Sigmoid colon (tissue), 6 donors: ENCODE measurements at regions not wholly inside any gene's neighbourhood (a gene's known extent, or its start where the extent isn't known, plus 50 kb on each side); places are given as distances from the start of the nearest gene placed in this dataset.

Experiments
- DNase-seq: peaks from one replicate; pipeline ENCODE4 v3.0.0-alpha.2; 2019
- H3K27ac ChIP-seq, 4 donors: fragments of 200-600 bp; sonication (generic); one replicate each; pipeline ENCODE4 v1.5.1; 2016 to 2019; ENCODE audit warnings: mild to moderate bottlenecking in 1 of 4
- H3K27me3 ChIP-seq, 3 donors: fragments of 200-600 bp; sonication (generic); one replicate each; pipeline ENCODE4 v1.5.1; 2019; ENCODE audit warnings: mild to moderate bottlenecking in 1 of 3
- H3K36me3 ChIP-seq, 4 donors: fragments of 200-600 bp; sonication (generic); one replicate each; pipeline ENCODE4 v1.5.1; 2016 to 2019
- H3K4me1 ChIP-seq, 4 donors: fragments of 200-600 bp; sonication (generic); one replicate each; pipeline ENCODE4 v1.5.1; 2017 to 2019
- H3K4me3 ChIP-seq, 4 donors: fragments of 200-600 bp; sonication (generic); one replicate each; pipeline ENCODE4 v1.5.1; 2017 to 2019; ENCODE audit warnings: mild to moderate bottlenecking in 2 of 4, moderate library complexity in 1 of 4
- H3K9me3 ChIP-seq, 4 donors: fragments of 200-600 bp in 3 of 4; sonication (generic) in 3 of 4; one replicate each; pipeline versions ENCODE4 v1.5.1 to v1.6.1; 2013 to 2019
- EP300 ChIP-seq, 4 donors: sonication (generic); formaldehyde crosslinking; IDR thresholded peaks; one replicate each; pipeline ENCODE4 v1.6.1; 2017; ENCODE audit warnings: antibody characterized with exemption in 4 of 4
- POLR2A ChIP-seq, 2 donors: fragments of 450-650 bp; IDR thresholded peaks; one replicate each; pipeline ENCODE4 v1.6.1; 2016; ENCODE audit warnings: antibody characterized with exemption in 2 of 2, mild to moderate bottlenecking in 2 of 2, moderate library complexity in 2 of 2
- POLR2AphosphoS5 ChIP-seq, 4 donors: sonication (generic); formaldehyde crosslinking; IDR thresholded peaks; one replicate each; pipeline ENCODE4 v1.6.1; 2017; ENCODE audit warnings: antibody characterized with exemption in 4 of 4
- WGBS, 2 donors: extraction: QIAGEN DNeasy Blood & Tissue Kit; methylation state at CpG; one replicate each; pipeline ENCODE4 v1.1.7; 2013; 5-methylcytosine and 5-hydroxymethylcytosine counted together
- intact Hi-C: fragments of 100-400 bp; cut with DNase I; formaldehyde crosslinking; loops from one replicate; pipeline ENCODE4 v1.15.1; 2023
- TF ChIP-seq, protein P1 (sequence below), 4 experiments: fragments of 450-650 bp in 3 of 4; fragments of 200-600 bp in 1 of 4; IDR thresholded peaks; one replicate each; pipeline ENCODE4 v1.5.1; 2016 to 2019; ENCODE audit warnings: antibody characterized with exemption in 4 of 4, mild to moderate bottlenecking in 3 of 4, moderate library complexity in 2 of 4
- donor health status: healthy with polysubstance abuse.
- donor health status: healthy.

DNA sequence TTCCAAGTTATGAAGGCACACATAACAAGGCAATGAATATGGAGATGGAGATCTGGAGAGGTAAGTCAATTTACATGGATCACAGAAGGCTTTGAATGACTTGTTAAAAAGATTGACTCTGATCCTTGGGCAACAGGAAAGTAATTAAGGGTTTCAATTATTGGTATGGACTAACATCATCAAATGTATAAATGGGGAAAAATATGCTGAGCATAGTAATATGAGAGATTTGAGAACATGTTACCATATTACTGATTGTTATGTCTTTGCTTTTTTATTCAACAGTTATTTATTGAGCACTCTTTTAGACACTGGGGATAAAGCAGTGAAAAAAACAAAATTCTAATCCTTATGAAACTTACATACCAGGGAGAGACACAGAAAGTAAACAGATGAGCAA, 238.5 kb upstream of the ROBO1 start:
- intact Hi-C loops: no loop called here
- peaks cover 0 to 2% (median 0%) of the 10 kb centered on the region in 4 donors for H3K4me1 ChIP-seq
- no peak overlapping the region for H3K27ac ChIP-seq

DNA sequence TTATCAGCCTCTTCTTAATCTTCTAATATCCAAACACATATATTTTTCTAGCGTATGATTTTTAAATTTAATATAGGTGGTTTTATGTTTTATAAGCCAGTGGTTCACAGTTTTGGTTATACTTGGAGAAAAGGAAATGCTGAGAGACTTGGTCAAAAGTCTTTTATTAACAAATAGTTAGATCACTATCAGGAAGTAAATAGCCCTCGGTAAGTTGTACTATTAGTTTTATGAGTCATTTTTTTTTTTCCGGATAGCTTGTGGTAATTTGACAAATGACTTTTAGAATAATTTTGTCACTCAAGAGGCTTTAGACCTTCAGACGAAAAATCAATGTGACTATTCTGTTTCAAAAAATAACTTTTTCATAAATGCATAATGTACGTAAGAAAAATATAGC, 232.2 kb upstream of the ROBO1 start:
- no peak for DNase-seq
- Histone ChIP-seq H3K27ac (no peak overlapping the region), H3K27me3 (no peaks in the 10 kb centered on the region), H3K9me3 (no peaks in the 10 kb centered on the region), H3K36me3 (no peaks in the 10 kb centered on the region), H3K4me3 (no peak overlapping the region), H3K4me1 (peaks cover 0 to 2% (median 0%) of the 10 kb centered on the region in 4 donors)
- intact Hi-C loops: no loop called here
- 81 to 86% methylated on average over 5 of the region's 5 CpGs for WGBS, 2 donors
- TF ChIP-seq EP300 (IDR thresholded peaks at IDR 0.05): no peak
- TF ChIP-seq POLR2A (IDR thresholded peaks at IDR 0.05): no peak

More for the DNA sequence above, 238.5 kb upstream of the ROBO1 start:
- H3K4me3 ChIP-seq: no peak overlapping the region
- no peak for TF ChIP-seq EP300 (IDR thresholded peaks at IDR 0.05)
- TF ChIP-seq POLR2AphosphoS5 (IDR thresholded peaks at IDR 0.05): no peak
- TF ChIP-seq, protein P1, sequence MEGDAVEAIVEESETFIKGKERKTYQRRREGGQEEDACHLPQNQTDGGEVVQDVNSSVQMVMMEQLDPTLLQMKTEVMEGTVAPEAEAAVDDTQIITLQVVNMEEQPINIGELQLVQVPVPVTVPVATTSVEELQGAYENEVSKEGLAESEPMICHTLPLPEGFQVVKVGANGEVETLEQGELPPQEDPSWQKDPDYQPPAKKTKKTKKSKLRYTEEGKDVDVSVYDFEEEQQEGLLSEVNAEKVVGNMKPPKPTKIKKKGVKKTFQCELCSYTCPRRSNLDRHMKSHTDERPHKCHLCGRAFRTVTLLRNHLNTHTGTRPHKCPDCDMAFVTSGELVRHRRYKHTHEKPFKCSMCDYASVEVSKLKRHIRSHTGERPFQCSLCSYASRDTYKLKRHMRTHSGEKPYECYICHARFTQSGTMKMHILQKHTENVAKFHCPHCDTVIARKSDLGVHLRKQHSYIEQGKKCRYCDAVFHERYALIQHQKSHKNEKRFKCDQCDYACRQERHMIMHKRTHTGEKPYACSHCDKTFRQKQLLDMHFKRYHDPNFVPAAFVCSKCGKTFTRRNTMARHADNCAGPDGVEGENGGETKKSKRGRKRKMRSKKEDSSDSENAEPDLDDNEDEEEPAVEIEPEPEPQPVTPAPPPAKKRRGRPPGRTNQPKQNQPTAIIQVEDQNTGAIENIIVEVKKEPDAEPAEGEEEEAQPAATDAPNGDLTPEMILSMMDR (IDR thresholded peaks at IDR 0.05): no peak
- TF ChIP-seq POLR2A (IDR thresholded peaks at IDR 0.05): no peak
- H3K27me3 ChIP-seq: no peaks in the 10 kb centered on the region
- no peaks in the 10 kb centered on the region for H3K9me3 ChIP-seq
- no peak for DNase-seq
- H3K36me3 ChIP-seq: no peaks in the 10 kb centered on the region

DNA sequence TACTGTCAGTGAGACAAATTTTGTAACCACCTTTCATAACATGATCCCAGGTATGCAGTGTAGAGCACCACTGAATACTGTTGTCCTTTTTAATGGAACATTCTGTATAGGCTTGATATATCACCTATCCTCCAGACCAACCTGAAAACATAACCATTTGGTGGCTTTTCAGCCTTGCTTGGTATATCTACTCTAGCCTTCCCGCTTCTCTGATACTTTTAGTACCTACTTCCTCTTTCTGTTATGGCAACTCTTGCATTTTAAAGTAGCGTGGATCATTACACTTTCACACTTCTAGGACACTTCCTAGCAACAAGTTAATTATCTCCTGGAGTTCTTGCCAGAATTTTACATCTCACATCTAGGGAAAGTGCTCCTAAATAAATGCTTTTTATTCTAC, 226.6 kb upstream of the ROBO1 start:
- intact Hi-C loops: no loop called here
- no peak overlapping the region for H3K4me3 ChIP-seq
- H3K36me3 ChIP-seq: no peaks in the 10 kb centered on the region
- TF ChIP-seq EP300 (IDR thresholded peaks at IDR 0.05) (no peak), POLR2A (IDR thresholded peaks at IDR 0.05) (no peak), POLR2AphosphoS5 (IDR thresholded peaks at IDR 0.05) (no peak)
- TF ChIP-seq, protein P1 (IDR thresholded peaks at IDR 0.05): no peak
- H3K27me3 ChIP-seq: no peaks in the 10 kb centered on the region
- no peaks in the 10 kb centered on the region for H3K9me3 ChIP-seq
- 57 to 71% methylated on average over 2 of the region's 2 CpGs for WGBS, 2 donors
- no peaks in the 10 kb centered on the region for H3K4me1 ChIP-seq
- H3K27ac ChIP-seq: no peak overlapping the region
- DNase-seq: no peak

DNA sequence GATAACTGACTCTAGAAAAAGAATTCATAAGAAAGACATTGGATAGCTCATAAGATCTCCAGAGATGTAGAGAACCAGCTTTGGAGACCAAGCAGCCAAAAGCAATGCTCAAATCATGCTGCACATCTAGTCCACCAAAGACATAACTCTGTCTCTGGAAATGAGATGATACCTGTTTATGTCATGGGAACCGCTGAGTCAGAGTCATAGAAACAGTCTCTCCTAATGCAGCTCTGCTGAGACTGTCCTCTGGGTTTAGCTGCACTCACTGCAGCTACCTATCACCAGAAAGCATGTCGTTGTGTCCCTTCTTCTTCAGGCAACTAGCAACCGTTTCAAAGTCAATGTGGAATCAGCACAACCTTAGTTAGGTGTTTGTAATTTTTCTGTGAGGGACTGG, 218.5 kb upstream of the ROBO1 start:
- Histone ChIP-seq H3K27ac (no peak overlapping the region), H3K27me3 (no peaks in the 10 kb centered on the region), H3K36me3 (no peaks in the 10 kb centered on the region), H3K4me3 (no peak overlapping the region), H3K9me3 (no peaks in the 10 kb centered on the region), H3K4me1 (no peaks in the 10 kb centered on the region)
- TF ChIP-seq POLR2A (IDR thresholded peaks at IDR 0.05): no peak
- intact Hi-C loops: no loop called here
- DNase-seq: no peak
- WGBS, 2 donors: 69 to 71% methylated on average over 3 of the region's 3 CpGs

DNA sequence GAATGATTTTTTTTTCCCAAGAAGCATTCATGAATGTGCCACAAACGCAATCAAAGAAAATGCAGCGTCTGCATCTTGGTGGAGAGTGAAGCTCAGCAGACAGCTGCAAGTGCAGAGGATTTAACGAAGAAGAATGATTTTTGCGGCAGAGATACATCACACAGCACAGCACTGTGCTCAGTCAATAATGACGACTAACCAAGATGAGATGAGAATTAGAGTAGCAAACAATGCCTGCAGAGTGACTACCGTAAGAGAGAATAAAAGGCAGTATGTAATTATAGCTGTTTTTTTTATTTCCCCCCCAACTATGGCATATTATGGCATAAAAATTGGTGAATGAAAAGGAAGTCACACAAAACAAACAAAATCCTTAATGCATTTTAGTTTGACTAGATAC, 218.0 kb upstream of the ROBO1 start:
- intact Hi-C loops: no loop called here
- no peak for DNase-seq
- H3K9me3 ChIP-seq: no peaks in the 10 kb centered on the region
- TF ChIP-seq POLR2A (IDR thresholded peaks at IDR 0.05) (no peak), EP300 (IDR thresholded peaks at IDR 0.05) (no peak), POLR2AphosphoS5 (IDR thresholded peaks at IDR 0.05) (no peak)
- TF ChIP-seq, protein P1 (IDR thresholded peaks at IDR 0.05): no peak
- no peaks in the 10 kb centered on the region for H3K27me3 ChIP-seq
- 75 to 81% methylated on average over 6 of the region's 6 CpGs for WGBS, 2 donors
- no peaks in the 10 kb centered on the region for H3K36me3 ChIP-seq
- H3K4me3 ChIP-seq: no peak overlapping the region
- H3K27ac ChIP-seq: no peak overlapping the region
- H3K4me1 ChIP-seq: no peaks in the 10 kb centered on the region

DNA sequence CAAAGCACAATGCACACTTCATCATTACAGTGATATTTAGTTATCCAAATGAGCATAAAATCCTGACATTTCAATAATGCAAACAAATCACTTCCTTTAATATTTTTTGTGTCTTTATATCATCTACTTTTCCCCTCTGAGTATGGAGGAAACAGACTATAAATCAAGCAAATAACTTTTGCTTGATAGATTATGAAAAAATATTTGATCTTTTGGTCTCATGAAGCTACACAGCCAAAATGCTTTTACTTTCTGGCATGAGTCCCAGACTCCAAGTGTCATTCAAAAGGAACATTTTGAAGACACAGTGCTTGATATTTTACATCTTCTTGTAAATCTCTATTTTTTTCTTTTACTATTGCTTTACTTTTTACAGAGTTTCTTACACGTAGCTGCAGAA, 215.3 kb upstream of the ROBO1 start:
- H3K4me3 ChIP-seq: no peak overlapping the region
- H3K4me1 ChIP-seq: no peaks in the 10 kb centered on the region
- H3K36me3 ChIP-seq: no peaks in the 10 kb centered on the region
- no peak overlapping the region for H3K27ac ChIP-seq
- DNase-seq: no peak
- no peak for TF ChIP-seq POLR2A (IDR thresholded peaks at IDR 0.05)
- TF ChIP-seq, protein P1 (IDR thresholded peaks at IDR 0.05): no peak
- TF ChIP-seq EP300 (IDR thresholded peaks at IDR 0.05): no peak
- no peak for TF ChIP-seq POLR2AphosphoS5 (IDR thresholded peaks at IDR 0.05)
- no peaks in the 10 kb centered on the region for H3K27me3 ChIP-seq
- no peaks in the 10 kb centered on the region for H3K9me3 ChIP-seq
- 35 to 56% methylated on average over 1 of the region's 1 CpG for WGBS, 2 donors
- intact Hi-C loops: no loop called here
